IMR-90 (cell line): ENCODE measurements at regions not wholly inside any gene's neighbourhood (a gene's known extent, or its start where the extent isn't known, plus 50 kb on each side); places are given as distances from the start of the nearest gene placed in this dataset.

ENCODE experiments used
- ATAC-seq: fragments of 200-7000 bp; cut with Tn5 transposase; 2 replicates; pipeline ENCODE4 v1.9.1; 2020; ENCODE audit warnings: low read depth, mild to moderate bottlenecking, moderate library complexity
- BruUV-seq: library from RNA; stranded (reverse); fragments of 400-500 nt; replicated peaks from 2 replicates; lab custom pipeline; 2021; lab: Mats Ljungman, UMichigan
- CTCF ChIA-PET: fragments of 300-600 bp; formaldehyde crosslinking; extraction: SDS; loops from one replicate; lab custom pipeline; 2021; ENCODE audit warnings: antibody characterized with exemption; lab: Yijun Ruan, JAX
- POLR2A ChIA-PET: fragments of 300-600 bp; sonication (Branson Sonifier 250); formaldehyde crosslinking; loops from one replicate; lab custom pipeline; 2022; ENCODE audit warnings: antibody characterized with exemption; ENCODE audit not compliant: unreplicated experiment; lab: Charles Lee
- DNase-seq: peaks from one replicate; pipeline ENCODE4 v3.0.0; 2013
- H2AFZ ChIP-seq: replicated peaks from 2 replicates; pipeline ENCODE3; 2013; ENCODE audit warnings: low read length, mild to moderate bottlenecking; ENCODE audit not compliant: poor library complexity
- H2AK5ac ChIP-seq: 2 replicates; pipeline ENCODE4 v1.6.1; 2013; ENCODE audit warnings: low read depth, low read length, inconsistent platforms
- H2AK9ac ChIP-seq: replicated peaks from 2 replicates; pipeline ENCODE3; 2013; ENCODE audit warnings: mild to moderate bottlenecking, low read depth, low read length, moderate library complexity; ENCODE audit not compliant: poor library complexity
- H2BK120ac ChIP-seq: 2 replicates; pipeline ENCODE4 v1.6.1; 2013; ENCODE audit warnings: low read depth, low read length, inconsistent platforms
- H2BK15ac ChIP-seq: 3 replicates; pipeline ENCODE4 v1.6.1; 2013; ENCODE audit warnings: low read depth, low read length, inconsistent platforms
- H2BK20ac ChIP-seq: 2 replicates; pipeline ENCODE4 v1.6.1; 2013; ENCODE audit warnings: low read depth, mild to moderate bottlenecking, inconsistent platforms, low read length, moderate library complexity
- H2BK5ac ChIP-seq: 2 replicates; pipeline ENCODE4 v1.6.1; 2013; ENCODE audit warnings: mild to moderate bottlenecking, low read depth, low read length, inconsistent platforms; ENCODE audit not compliant: poor library complexity, severe bottlenecking
- H3K14ac ChIP-seq: replicated peaks from 2 replicates; pipeline ENCODE4 v1.6.1; 2013; ENCODE audit warnings: low read depth, low read length, inconsistent platforms
- H3K18ac ChIP-seq: 2 replicates; pipeline ENCODE4 v1.6.1; 2013; ENCODE audit warnings: low read depth, low read length, control low read depth
- H3K23ac ChIP-seq: 2 replicates; pipeline ENCODE4 v1.6.1; 2013; ENCODE audit warnings: low read depth, low read length, inconsistent platforms
- H3K27ac ChIP-seq: 2 replicates; pipeline ENCODE4 v1.5.1; 2013; ENCODE audit warnings: mild to moderate bottlenecking, control low read depth, low read length; ENCODE audit not compliant: insufficient read depth
- H3K27me3 ChIP-seq: 2 replicates; pipeline ENCODE4 v1.6.1; 2013; ENCODE audit warnings: low read length; ENCODE audit not compliant: control insufficient read depth, insufficient read depth
- H3K36me3 ChIP-seq: 2 replicates; pipeline ENCODE4 v1.6.1; 2013; ENCODE audit warnings: low read length, mixed read lengths; ENCODE audit not compliant: control insufficient read depth, insufficient read depth
- H3K4ac ChIP-seq: 2 replicates; pipeline ENCODE4 v1.6.1; 2013; ENCODE audit warnings: low read depth, low read length, inconsistent platforms
- H3K4me1 ChIP-seq: 2 replicates; pipeline ENCODE4 v1.6.1; 2013; ENCODE audit warnings: low read length, mixed read lengths; ENCODE audit not compliant: control insufficient read depth, insufficient read depth
- H3K4me2 ChIP-seq: 2 replicates; pipeline ENCODE4 v1.6.1; 2013; ENCODE audit warnings: low read depth, mild to moderate bottlenecking, control low read depth, low read length, moderate library complexity
- H3K4me3 ChIP-seq: 2 replicates; pipeline ENCODE4 v1.5.1; 2013; ENCODE audit warnings: low read depth, mild to moderate bottlenecking, control low read depth, low read length, moderate library complexity; ENCODE audit not compliant: insufficient read depth
- H3K56ac ChIP-seq: 2 replicates; pipeline ENCODE4 v1.6.1; 2013; ENCODE audit warnings: low read length, inconsistent platforms; ENCODE audit not compliant: insufficient read depth; ENCODE audit errors: extremely low read depth
- H3K79me1 ChIP-seq, 2 experiments: 2 replicates each; pipeline ENCODE4 v1.6.1; 2013; ENCODE audit warnings: low read length in 2 of 2, inconsistent platforms in 1 of 2, low read depth in 1 of 2
- H3K9ac ChIP-seq: 2 replicates; pipeline ENCODE4 v1.6.1; 2013; ENCODE audit warnings: low read depth, low read length, control low read depth
- H3K9me1 ChIP-seq: 2 replicates; pipeline ENCODE4 v1.6.1; 2013; ENCODE audit warnings: low read length, inconsistent platforms; ENCODE audit not compliant: insufficient read depth
- H3K9me3 ChIP-seq: 2 replicates; pipeline ENCODE4 v1.6.1; 2013; ENCODE audit warnings: low read length; ENCODE audit not compliant: control insufficient read depth, insufficient read depth
- H4K20me1 ChIP-seq: 2 replicates; pipeline ENCODE4 v1.6.1; 2013; ENCODE audit warnings: low read length, inconsistent platforms; ENCODE audit not compliant: insufficient read depth
- H4K5ac ChIP-seq: 2 replicates; pipeline ENCODE4 v1.6.1; 2013; ENCODE audit warnings: mild to moderate bottlenecking, low read depth, low read length, control low read depth
- H4K8ac ChIP-seq, 2 experiments: 2 replicates each; pipeline ENCODE4 v1.6.1; 2013; ENCODE audit warnings: low read depth in 2 of 2, low read length in 2 of 2, control low read depth in 1 of 2, inconsistent platforms in 1 of 2
- H4K91ac ChIP-seq: 2 replicates; pipeline ENCODE4 v1.6.1; 2013; ENCODE audit warnings: low read depth, low read length, inconsistent platforms; ENCODE audit not compliant: insufficient read depth
- BHLHE40 ChIP-seq: fragments of 150-350 bp; IDR thresholded peaks from 2 replicates; pipeline ENCODE4 v1.6.1; 2016; ENCODE audit warnings: mild to moderate bottlenecking, low read depth, low read length
- CEBPB ChIP-seq: IDR thresholded peaks from 2 replicates; pipeline ENCODE4 v1.6.1; 2012; ENCODE audit warnings: low read depth, low read length, improper control_type of control experiment
- CHD1 ChIP-seq: IDR thresholded peaks from 2 replicates; pipeline ENCODE4 v1.6.1; 2012; ENCODE audit warnings: low read depth, low read length, improper control_type of control experiment
- FOS ChIP-seq: fragments of 150-350 bp; IDR thresholded peaks from 2 replicates; pipeline ENCODE4 v1.6.1; 2016; ENCODE audit warnings: low read depth, low read length
- MAFK ChIP-seq: IDR thresholded peaks from 2 replicates; pipeline ENCODE4 v1.6.1; 2012; ENCODE audit warnings: low read depth, low read length, improper control_type of control experiment
- MAZ ChIP-seq: IDR thresholded peaks from 2 replicates; pipeline ENCODE4 v1.6.1; 2012; ENCODE audit warnings: low read depth, mild to moderate bottlenecking, low read length, improper control_type of control experiment, moderate library complexity, borderline replicate concordance
- MXI1 ChIP-seq: IDR thresholded peaks from 2 replicates; pipeline ENCODE4 v1.6.1; 2012; ENCODE audit warnings: low read depth, mild to moderate bottlenecking, low read length, moderate library complexity, borderline replicate concordance
- NFE2L2 ChIP-seq: fragments of 150-350 bp; IDR thresholded peaks from 2 replicates; pipeline ENCODE4 v1.6.1; 2016; ENCODE audit warnings: low read depth, mild to moderate bottlenecking, low read length
- RAD21 ChIP-seq: IDR thresholded peaks from 2 replicates; pipeline ENCODE4 v1.6.1; 2012; ENCODE audit warnings: low read length, improper control_type of control experiment
- RFX5 ChIP-seq: IDR thresholded peaks from 2 replicates; pipeline ENCODE4 v1.8.0; 2012; ENCODE audit warnings: low read depth, mild to moderate bottlenecking, low read length, moderate library complexity
- SMC3 ChIP-seq: fragments of 150-350 bp; IDR thresholded peaks from 2 replicates; pipeline ENCODE4 v1.6.1; 2016; ENCODE audit warnings: low read depth, mild to moderate bottlenecking, antibody characterized with exemption, low read length, moderate library complexity
- WGBS, 2 experiments: methylation state at CpG; one replicate each; pipeline versions ENCODE4 v1.1.5 to v1.1.7; 2013; ENCODE audit warnings: missing lambda C conversion rate in 2 of 2; ENCODE audit not compliant: insufficient read length in 1 of 2; ENCODE audit errors: extremely low coverage in 2 of 2; 5-methylcytosine and 5-hydroxymethylcytosine counted together
- dilution Hi-C: fragments of 300-500 bp; cut with HindIII; formaldehyde crosslinking; loops from one replicate; pipeline ENCODE4 v1.14.3; 2018; ENCODE audit warnings: low sequenced_read_pairs; ENCODE audit not compliant: unreplicated experiment
- in situ Hi-C: fragments of 300-500 bp; cut with MboI; formaldehyde crosslinking; loops from 3 replicates; pipeline ENCODE4 v1.14.3; 2019; ENCODE audit warnings: low sequenced_read_pairs, inconsistent platforms, mixed read lengths
- intact Hi-C: fragments of 100-400 bp; cut with micrococcal nuclease; formaldehyde crosslinking; loops from 2 replicates; pipeline ENCODE4 v1.10.0; 2022
- TF ChIP-seq, protein P1 (sequence below): fragments of 150-350 bp; IDR thresholded peaks from 2 replicates; pipeline ENCODE4 v1.6.1; 2017; ENCODE audit warnings: mild to moderate bottlenecking, antibody characterized with exemption, low read length, low read depth
- TF ChIP-seq, protein P2 (sequence below): fragments of 150-350 bp; IDR thresholded peaks from 2 replicates; pipeline ENCODE4 v1.6.1; 2016; ENCODE audit warnings: low read depth, mild to moderate bottlenecking, low read length, moderate library complexity, borderline replicate concordance
- TF ChIP-seq, protein P3 (sequence below): conservative IDR thresholded peaks from 2 replicates; pipeline ENCODE4 v1.5.1; 2012; ENCODE audit warnings: mild to moderate bottlenecking, low read depth, low read length, improper control_type of control experiment

DNA sequence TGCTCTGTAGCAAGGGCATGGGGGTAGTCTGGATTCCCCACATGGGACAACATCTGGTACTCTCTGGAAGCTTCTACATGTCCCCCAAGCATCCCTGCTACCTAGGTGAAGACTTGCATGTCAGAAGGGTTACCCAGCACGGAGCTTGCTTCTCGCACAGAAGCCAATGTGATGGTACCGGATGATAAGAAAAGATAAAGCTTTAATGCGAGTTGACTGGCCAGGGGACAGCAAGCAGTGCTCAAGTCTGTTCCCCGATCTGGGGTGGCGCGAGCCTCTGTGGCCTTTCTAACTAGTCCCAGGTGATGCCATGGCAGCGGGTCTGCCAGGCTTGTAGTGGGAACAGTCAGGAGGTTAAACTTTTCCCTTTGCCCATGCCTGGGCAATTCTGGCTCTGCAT lies 70.0 kb upstream of the TIAM2 start:
- Histone ChIP-seq H3K23ac (no peak overlapping the region), H4K91ac (no peak overlapping the region), H3K9ac (no peak overlapping the region), H2BK5ac (no peak overlapping the region), H3K18ac (no peak overlapping the region), H3K4me3 (no peak overlapping the region), H2AFZ (no peak overlapping the region), H2BK15ac (no peak overlapping the region), H2AK5ac (no peak overlapping the region), H3K27me3 (no peaks in the 10 kb centered on the region), H3K4ac (no peak overlapping the region), H4K5ac (no peak overlapping the region), H4K8ac (no peak overlapping the region), H4K20me1 (no peaks in the 10 kb centered on the region), H3K4me1 (no peaks in the 10 kb centered on the region), H3K79me1 (no peaks in the 10 kb centered on the region; a peak in 1 of 4 replicates), H3K9me1 (peaks cover 2% of the 10 kb centered on the region; the same call in 1 of the 2 replicates), H3K56ac (no peak overlapping the region), H3K36me3 (no peaks in the 10 kb centered on the region), H2AK9ac (no peak overlapping the region), H2BK120ac (no peak overlapping the region), H3K9me3 (no peaks in the 10 kb centered on the region), H3K4me2 (no peak overlapping the region), H2BK20ac (no peak overlapping the region), H3K27ac (no peak overlapping the region), H3K14ac (no peak overlapping the region)
- no TSS peak for BruUV-seq
- in situ Hi-C loops (no loop called here), intact Hi-C loops (loop anchor here (5.0 kb wide), 2 partner anchors 72 to 387 kb away; partner anchors contain the start of genes TFB1M and TIAM2), dilution Hi-C loops (no loop called here)
- ATAC-seq (no peak), DNase-seq (no peak)
- POLR2A ChIA-PET: no interaction called here
- WGBS, 2 experiments: 93% methylated on average over 3 of the region's 8 CpGs; no CpG with 5 or more reads in 1 of the 2 experiments
- no peak for TF ChIP-seq RFX5
- TF ChIP-seq, protein P1, sequence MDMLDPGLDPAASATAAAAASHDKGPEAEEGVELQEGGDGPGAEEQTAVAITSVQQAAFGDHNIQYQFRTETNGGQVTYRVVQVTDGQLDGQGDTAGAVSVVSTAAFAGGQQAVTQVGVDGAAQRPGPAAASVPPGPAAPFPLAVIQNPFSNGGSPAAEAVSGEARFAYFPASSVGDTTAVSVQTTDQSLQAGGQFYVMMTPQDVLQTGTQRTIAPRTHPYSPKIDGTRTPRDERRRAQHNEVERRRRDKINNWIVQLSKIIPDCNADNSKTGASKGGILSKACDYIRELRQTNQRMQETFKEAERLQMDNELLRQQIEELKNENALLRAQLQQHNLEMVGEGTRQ: no peak
- no peak for TF ChIP-seq CHD1
- TF ChIP-seq, protein P2, sequence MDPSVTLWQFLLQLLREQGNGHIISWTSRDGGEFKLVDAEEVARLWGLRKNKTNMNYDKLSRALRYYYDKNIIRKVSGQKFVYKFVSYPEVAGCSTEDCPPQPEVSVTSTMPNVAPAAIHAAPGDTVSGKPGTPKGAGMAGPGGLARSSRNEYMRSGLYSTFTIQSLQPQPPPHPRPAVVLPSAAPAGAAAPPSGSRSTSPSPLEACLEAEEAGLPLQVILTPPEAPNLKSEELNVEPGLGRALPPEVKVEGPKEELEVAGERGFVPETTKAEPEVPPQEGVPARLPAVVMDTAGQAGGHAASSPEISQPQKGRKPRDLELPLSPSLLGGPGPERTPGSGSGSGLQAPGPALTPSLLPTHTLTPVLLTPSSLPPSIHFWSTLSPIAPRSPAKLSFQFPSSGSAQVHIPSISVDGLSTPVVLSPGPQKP: no peak
- TF ChIP-seq CEBPB: no peak
- TF ChIP-seq NFE2L2: no peak
- TF ChIP-seq BHLHE40: no peak
- TF ChIP-seq MAZ: no peak
- no peak for TF ChIP-seq FOS
- TF ChIP-seq MAFK: no peak
- TF ChIP-seq RAD21: no peak
- TF ChIP-seq, protein P3, sequence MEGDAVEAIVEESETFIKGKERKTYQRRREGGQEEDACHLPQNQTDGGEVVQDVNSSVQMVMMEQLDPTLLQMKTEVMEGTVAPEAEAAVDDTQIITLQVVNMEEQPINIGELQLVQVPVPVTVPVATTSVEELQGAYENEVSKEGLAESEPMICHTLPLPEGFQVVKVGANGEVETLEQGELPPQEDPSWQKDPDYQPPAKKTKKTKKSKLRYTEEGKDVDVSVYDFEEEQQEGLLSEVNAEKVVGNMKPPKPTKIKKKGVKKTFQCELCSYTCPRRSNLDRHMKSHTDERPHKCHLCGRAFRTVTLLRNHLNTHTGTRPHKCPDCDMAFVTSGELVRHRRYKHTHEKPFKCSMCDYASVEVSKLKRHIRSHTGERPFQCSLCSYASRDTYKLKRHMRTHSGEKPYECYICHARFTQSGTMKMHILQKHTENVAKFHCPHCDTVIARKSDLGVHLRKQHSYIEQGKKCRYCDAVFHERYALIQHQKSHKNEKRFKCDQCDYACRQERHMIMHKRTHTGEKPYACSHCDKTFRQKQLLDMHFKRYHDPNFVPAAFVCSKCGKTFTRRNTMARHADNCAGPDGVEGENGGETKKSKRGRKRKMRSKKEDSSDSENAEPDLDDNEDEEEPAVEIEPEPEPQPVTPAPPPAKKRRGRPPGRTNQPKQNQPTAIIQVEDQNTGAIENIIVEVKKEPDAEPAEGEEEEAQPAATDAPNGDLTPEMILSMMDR: no peak
- TF ChIP-seq MXI1: no peak
- TF ChIP-seq SMC3: no peak
- CTCF ChIA-PET: no interaction called here
